Astrocyte (in vitro differentiated cells and primary cell): ENCODE measurements at regions not wholly inside any gene's neighbourhood (a gene's known extent, or its start where the extent isn't known, plus 50 kb on each side); places are given as distances from the start of the nearest gene placed in this dataset.

Experiments used
- DNase-seq: peaks from one replicate; pipeline ENCODE4 v3.0.0-alpha.2; 2010; ENCODE audit warnings: low read depth
- FAIRE-seq: peaks from 2 replicates; lab custom pipeline; 2011; peaks lifted over from hg19 to GRCh38; lab: Jason Lieb, UNC
- H2AFZ ChIP-seq: 2 replicates; pipeline ENCODE4 v1.6.0; 2012; ENCODE audit warnings: low read depth, low read length, inconsistent platforms
- H3K27ac ChIP-seq: 2 replicates; pipeline ENCODE4 v1.5.1; 2011; ENCODE audit warnings: low read depth, low read length, inconsistent platforms
- H3K27me3 ChIP-seq: 2 replicates; pipeline ENCODE4 v1.6.0; 2011; ENCODE audit warnings: low read length, inconsistent platforms; ENCODE audit not compliant: insufficient read depth
- H3K36me3 ChIP-seq: 2 replicates; pipeline ENCODE4 v1.5.1; 2011; ENCODE audit warnings: low read length, inconsistent platforms; ENCODE audit not compliant: insufficient read depth
- H3K4me1 ChIP-seq: 2 replicates; pipeline ENCODE4 v1.5.1; 2011; ENCODE audit warnings: low read length, inconsistent platforms; ENCODE audit not compliant: insufficient read depth
- H3K4me2 ChIP-seq: 2 replicates; pipeline ENCODE4 v1.6.0; 2012; ENCODE audit warnings: low read length, inconsistent platforms
- H3K4me3 ChIP-seq: 2 replicates; pipeline ENCODE4 v1.5.1; 2011; ENCODE audit warnings: low read depth, mild to moderate bottlenecking, low read length, inconsistent platforms; ENCODE audit not compliant: insufficient read depth
- H3K79me2 ChIP-seq: 2 replicates; pipeline ENCODE4 v1.6.0; 2012; ENCODE audit warnings: mild to moderate bottlenecking, low read length, inconsistent platforms; ENCODE audit not compliant: insufficient read depth
- H3K9ac ChIP-seq: 2 replicates; pipeline ENCODE4 v1.6.0; 2012; ENCODE audit warnings: mild to moderate bottlenecking, low read length, inconsistent platforms
- H3K9me3 ChIP-seq: 2 replicates; pipeline ENCODE4 v1.5.1; 2012; ENCODE audit warnings: low read depth, mild to moderate bottlenecking, low read length, inconsistent platforms; ENCODE audit not compliant: insufficient read depth
- H4K20me1 ChIP-seq: 2 replicates; pipeline ENCODE4 v1.6.0; 2012; ENCODE audit warnings: low read length, inconsistent platforms; ENCODE audit not compliant: insufficient read depth
- H3K27ac Mint-ChIP-seq: one replicate; pipeline ENCODE4 v1.8.0; 2021; ENCODE audit warnings: mild to moderate bottlenecking, mixed read lengths; ENCODE audit not compliant: unreplicated experiment
- H3K27me3 Mint-ChIP-seq: one replicate; pipeline ENCODE4 v1.8.0; 2021; ENCODE audit warnings: low read depth, mixed read lengths; ENCODE audit not compliant: unreplicated experiment
- H3K36me3 Mint-ChIP-seq: one replicate; pipeline ENCODE4 v1.8.0; 2021; ENCODE audit warnings: low read depth, mixed read lengths; ENCODE audit not compliant: unreplicated experiment
- H3K4me1 Mint-ChIP-seq: one replicate; pipeline ENCODE4 v1.8.0; 2021; ENCODE audit warnings: low read depth, mixed read lengths; ENCODE audit not compliant: unreplicated experiment
- H3K4me3 Mint-ChIP-seq: one replicate; pipeline ENCODE4 v1.8.0; 2021; ENCODE audit warnings: mild to moderate bottlenecking, moderate library complexity, mixed read lengths; ENCODE audit not compliant: unreplicated experiment
- H3K9me3 Mint-ChIP-seq: one replicate; pipeline ENCODE4 v1.8.0; 2021; ENCODE audit warnings: mild to moderate bottlenecking, mixed read lengths; ENCODE audit not compliant: unreplicated experiment
- CTCF ChIP-seq: IDR thresholded peaks from 2 replicates; pipeline ENCODE4 v1.5.1; 2011; ENCODE audit warnings: low read depth, mild to moderate bottlenecking, inconsistent platforms, low read length, moderate library complexity; ENCODE audit not compliant: insufficient read depth
- EZH2 ChIP-seq: IDR thresholded peaks from 2 replicates; pipeline ENCODE4 v1.6.1; 2012; ENCODE audit warnings: mild to moderate bottlenecking, low read length, inconsistent platforms; ENCODE audit not compliant: insufficient read depth

- no peak overlapping the region for H2AFZ ChIP-seq
- peaks cover 5% of the 10 kb centered on the region for H3K36me3 Mint-ChIP-seq
- no peak for TF ChIP-seq CTCF
- no peak for TF ChIP-seq EZH2
- no peak overlapping the region for H3K4me3 Mint-ChIP-seq
- H3K4me3 ChIP-seq, result no peak overlapping the region
- H3K27me3 ChIP-seq, result no peaks in the 10 kb centered on the region
- DNase-seq (no peak), FAIRE-seq (no peak)
- H3K27ac ChIP-seq, result no peak overlapping the region
- H3K9ac ChIP-seq, result no peak overlapping the region
- no peaks in the 10 kb centered on the region for H3K36me3 ChIP-seq
- H3K27ac Mint-ChIP-seq, result no peak overlapping the region
- no peaks in the 10 kb centered on the region for H4K20me1 ChIP-seq
- no peak overlapping the region for H3K4me2 ChIP-seq
- H3K9me3 Mint-ChIP-seq, result peaks cover 11% of the 10 kb centered on the region
- H3K9me3 ChIP-seq, result peaks cover 2% of the 10 kb centered on the region
- H3K4me1 ChIP-seq, result no peaks in the 10 kb centered on the region
- no peaks in the 10 kb centered on the region for H3K79me2 ChIP-seq
- H3K27me3 Mint-ChIP-seq, result no peaks in the 10 kb centered on the region
- H3K4me1 Mint-ChIP-seq, result peaks cover 49% of the 10 kb centered on the region
Measured at GRCh38 chr16:13426269-13426668, 493.7 kb upstream of the ERCC4 start.

- peaks cover 2% of the 10 kb centered on the region for H3K9me3 ChIP-seq
- FAIRE-seq, result no peak
Measured at GRCh38 chr16:13426736-13427135, 493.2 kb upstream of the ERCC4 start.

More at GRCh38 chr16:13426736-13427135, 493.2 kb upstream of the ERCC4 start:
- Mint-ChIP-seq H3K4me3 (no peak overlapping the region), H3K9me3 (peaks cover 10% of the 10 kb centered on the region), H3K27me3 (no peaks in the 10 kb centered on the region), H3K27ac (no peak overlapping the region), H3K36me3 (peaks cover 5% of the 10 kb centered on the region), H3K4me1 (peaks cover 44% of the 10 kb centered on the region)
- no peaks in the 10 kb centered on the region for H3K27me3 ChIP-seq
- no peak overlapping the region for H2AFZ ChIP-seq
- TF ChIP-seq EZH2, result no peak
- no peak for TF ChIP-seq CTCF
- no peaks in the 10 kb centered on the region for H3K36me3 ChIP-seq
- DNase-seq, result no peak
- H3K27ac ChIP-seq, result no peak overlapping the region
- no peaks in the 10 kb centered on the region for H3K79me2 ChIP-seq
- H4K20me1 ChIP-seq, result no peaks in the 10 kb centered on the region
- H3K9ac ChIP-seq, result no peak overlapping the region
- no peaks in the 10 kb centered on the region for H3K4me1 ChIP-seq
- H3K4me2 ChIP-seq, result no peak overlapping the region
- no peak overlapping the region for H3K4me3 ChIP-seq
